ENCODE measurements at regions not wholly inside any gene's neighbourhood (a gene's known extent, or its start where the extent isn't known, plus 50 kb on each side); places are given as distances from the start of the nearest gene placed in this dataset.

DNA sequence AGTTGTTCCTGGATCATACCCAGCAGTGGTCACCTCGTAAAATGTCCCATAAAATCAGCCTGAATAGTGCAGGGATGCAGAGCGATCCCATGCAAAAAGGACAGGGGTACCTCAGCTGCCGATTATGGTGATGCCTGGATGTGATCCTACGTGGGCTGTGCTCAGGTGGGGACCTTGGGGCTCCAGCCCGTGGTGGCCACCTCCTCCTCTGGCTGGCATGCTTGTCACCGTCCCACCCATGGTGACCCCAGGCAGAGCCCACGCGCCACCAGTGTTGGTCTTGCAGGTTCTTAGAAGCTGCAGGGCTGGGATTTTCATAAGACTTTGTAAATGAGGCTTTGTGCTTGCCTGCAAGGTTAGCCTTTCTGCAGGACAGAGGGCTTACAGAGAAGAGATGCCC is 97.2 kb downstream of the GLRX3 start:
- H3K4me3 ChIP-seq: no peak overlapping the region
- no peaks in the 10 kb centered on the region for H3K27me3 ChIP-seq
- H3K4me1 ChIP-seq: no peaks in the 10 kb centered on the region
- TF ChIP-seq, protein P1, sequence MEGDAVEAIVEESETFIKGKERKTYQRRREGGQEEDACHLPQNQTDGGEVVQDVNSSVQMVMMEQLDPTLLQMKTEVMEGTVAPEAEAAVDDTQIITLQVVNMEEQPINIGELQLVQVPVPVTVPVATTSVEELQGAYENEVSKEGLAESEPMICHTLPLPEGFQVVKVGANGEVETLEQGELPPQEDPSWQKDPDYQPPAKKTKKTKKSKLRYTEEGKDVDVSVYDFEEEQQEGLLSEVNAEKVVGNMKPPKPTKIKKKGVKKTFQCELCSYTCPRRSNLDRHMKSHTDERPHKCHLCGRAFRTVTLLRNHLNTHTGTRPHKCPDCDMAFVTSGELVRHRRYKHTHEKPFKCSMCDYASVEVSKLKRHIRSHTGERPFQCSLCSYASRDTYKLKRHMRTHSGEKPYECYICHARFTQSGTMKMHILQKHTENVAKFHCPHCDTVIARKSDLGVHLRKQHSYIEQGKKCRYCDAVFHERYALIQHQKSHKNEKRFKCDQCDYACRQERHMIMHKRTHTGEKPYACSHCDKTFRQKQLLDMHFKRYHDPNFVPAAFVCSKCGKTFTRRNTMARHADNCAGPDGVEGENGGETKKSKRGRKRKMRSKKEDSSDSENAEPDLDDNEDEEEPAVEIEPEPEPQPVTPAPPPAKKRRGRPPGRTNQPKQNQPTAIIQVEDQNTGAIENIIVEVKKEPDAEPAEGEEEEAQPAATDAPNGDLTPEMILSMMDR (IDR thresholded peaks at IDR 0.05): no peak
- no peak for TF ChIP-seq POLR2A (IDR thresholded peaks at IDR 0.05)
- no peaks in the 10 kb centered on the region for H3K36me3 ChIP-seq
- intact Hi-C loops (cut with DNase I; ENCODE audit: low total_unique reads): no loop called here
- H3K9me3 ChIP-seq: no peaks in the 10 kb centered on the region
- DNase-seq: no peak
- H3K27ac ChIP-seq: no peak overlapping the region

DNA sequence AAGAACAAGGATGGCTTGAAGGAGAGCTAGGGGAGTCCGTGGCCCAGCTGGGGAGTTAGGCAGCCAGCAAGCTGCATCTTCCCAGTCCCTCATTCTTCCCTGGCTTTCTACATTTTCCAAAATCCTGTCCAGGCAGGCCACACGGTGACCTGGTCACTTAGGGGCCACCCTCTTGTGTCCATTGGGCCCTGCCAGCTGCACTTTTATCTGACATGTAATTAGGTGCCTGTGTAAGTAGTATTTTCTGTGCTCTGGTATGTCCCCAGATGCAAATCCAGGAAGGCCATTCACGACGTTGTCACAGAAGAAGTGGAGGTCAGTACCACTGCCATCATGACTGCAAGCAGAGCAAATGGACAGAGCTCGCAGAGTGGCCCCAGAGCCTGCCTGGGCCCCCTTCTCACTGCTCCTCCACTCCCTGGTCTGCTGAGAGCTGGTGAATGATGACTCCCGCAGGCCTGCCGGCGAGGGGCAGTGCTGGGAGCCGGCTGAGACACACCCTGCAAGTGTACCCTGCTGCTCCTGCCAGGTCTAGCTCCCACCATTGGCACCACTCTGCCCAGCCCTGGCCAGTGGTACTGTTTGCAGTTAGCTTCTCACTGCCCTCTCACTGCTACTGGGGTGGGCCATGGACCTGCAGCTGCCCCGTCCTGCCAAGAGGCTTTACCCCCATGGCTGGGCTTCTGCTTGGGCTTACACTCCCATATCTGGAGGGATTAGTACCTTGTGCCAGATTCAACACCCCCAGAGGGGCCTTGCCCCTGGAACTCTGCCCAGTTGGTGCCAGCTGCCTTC is 98.2 kb downstream of the GLRX3 start:
- Histone ChIP-seq H3K27me3 (no peaks in the 10 kb centered on the region), H3K9me3 (no peaks in the 10 kb centered on the region), H3K4me1 (no peaks in the 10 kb centered on the region), H3K4me3 (no peak overlapping the region), H3K36me3 (no peaks in the 10 kb centered on the region), H3K27ac (no peak overlapping the region)
- TF ChIP-seq, protein P1 (IDR thresholded peaks at IDR 0.05): no peak
- no peak for TF ChIP-seq POLR2A (IDR thresholded peaks at IDR 0.05)
- no peak for DNase-seq
- intact Hi-C loops (cut with DNase I; ENCODE audit: low total_unique reads): no loop called here

DNA sequence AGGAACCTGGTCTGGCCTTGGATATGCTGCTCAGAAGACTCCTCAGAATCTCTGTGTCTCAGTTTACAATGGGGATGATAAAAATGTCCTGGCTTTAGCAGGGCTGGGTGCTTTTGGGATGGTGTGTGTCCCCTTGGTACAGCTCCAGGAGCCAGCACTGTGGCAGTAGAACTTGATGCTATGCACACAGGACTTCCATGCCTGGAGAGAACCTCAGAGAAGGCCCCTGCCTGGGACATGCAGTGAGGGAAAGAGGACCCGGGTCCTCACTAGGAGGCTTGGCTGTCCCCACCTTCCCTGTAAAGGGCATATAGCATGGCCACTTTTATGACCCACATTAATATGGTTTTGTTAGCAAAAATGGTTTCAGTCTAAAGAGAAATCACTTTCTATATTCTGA is 100.5 kb downstream of the GLRX3 start:
- Histone ChIP-seq H3K36me3 (no peaks in the 10 kb centered on the region), H3K9me3 (peaks cover 0 to 5% of the 10 kb centered on the region in 2 donors), H3K4me3 (no peak overlapping the region), H3K27me3 (no peaks in the 10 kb centered on the region), H3K4me1 (no peaks in the 10 kb centered on the region), H3K27ac (no peak overlapping the region)
- intact Hi-C loops (cut with DNase I; ENCODE audit: low total_unique reads): no loop called here
- no peak for DNase-seq
- TF ChIP-seq, protein P1 (IDR thresholded peaks at IDR 0.05): no peak
- TF ChIP-seq POLR2A (IDR thresholded peaks at IDR 0.05): no peak

DNA sequence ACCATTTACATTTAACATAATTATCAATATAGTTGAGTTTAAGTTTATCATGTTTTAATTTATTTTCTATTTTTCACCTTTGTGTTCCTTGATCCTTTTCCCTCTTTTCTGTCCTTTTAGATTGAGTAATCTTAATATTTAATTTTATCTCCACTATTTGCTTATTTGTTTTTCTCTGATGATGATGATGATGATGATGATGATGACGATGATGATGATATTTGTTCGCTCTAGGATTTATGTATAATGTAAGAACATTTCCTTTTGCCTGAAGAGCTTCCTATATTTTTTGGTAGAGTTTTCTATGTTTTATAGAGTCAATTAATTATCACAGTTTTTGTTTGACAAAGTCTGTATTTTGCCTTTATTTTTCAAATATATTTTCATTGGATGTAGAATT is 104.2 kb downstream of the GLRX3 start:
- intact Hi-C loops (cut with DNase I; ENCODE audit: low total_unique reads): no loop called here
- no peak overlapping the region for H3K27ac ChIP-seq
- H3K27me3 ChIP-seq: no peaks in the 10 kb centered on the region
- H3K4me3 ChIP-seq: no peak overlapping the region
- H3K9me3 ChIP-seq: peaks cover 0 to 5% of the 10 kb centered on the region in 2 donors
- no peak for TF ChIP-seq POLR2A (IDR thresholded peaks at IDR 0.05)
- TF ChIP-seq, protein P1 (IDR thresholded peaks at IDR 0.05): no peak
- peaks cover 0 to 3% of the 10 kb centered on the region in 2 donors for H3K4me1 ChIP-seq
- no peaks in the 10 kb centered on the region for H3K36me3 ChIP-seq
- DNase-seq: no peak

DNA sequence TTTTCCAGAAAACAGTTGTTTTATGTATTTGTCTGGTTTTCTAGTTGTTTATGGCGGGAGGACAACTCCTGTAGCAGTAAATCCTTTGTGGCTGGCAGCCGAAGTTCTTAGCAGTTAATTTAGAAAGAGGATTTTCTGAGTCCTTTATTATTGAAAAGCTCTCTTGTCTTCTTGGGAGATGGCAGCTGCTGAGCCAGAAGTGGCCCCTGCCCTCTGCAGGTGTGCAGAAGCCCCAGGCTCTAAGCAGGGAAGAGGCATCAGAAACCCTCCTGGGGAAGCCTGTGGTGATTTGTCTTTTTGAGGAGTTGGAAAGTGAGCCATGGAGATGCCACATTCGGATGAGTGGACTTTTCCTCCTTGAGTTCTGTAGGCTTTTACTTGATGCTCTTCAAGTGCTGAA is 106.3 kb downstream of the GLRX3 start:
- no peak for DNase-seq
- TF ChIP-seq POLR2A (IDR thresholded peaks at IDR 0.05): no peak
- Histone ChIP-seq H3K4me3 (no peak overlapping the region), H3K36me3 (no peaks in the 10 kb centered on the region), H3K4me1 (peaks cover 0 to 3% of the 10 kb centered on the region in 2 donors), H3K9me3 (peaks cover 0 to 5% of the 10 kb centered on the region in 2 donors), H3K27ac (no peak overlapping the region), H3K27me3 (no peaks in the 10 kb centered on the region)
- intact Hi-C loops (cut with DNase I; ENCODE audit: low total_unique reads): no loop called here
